Ascending aorta (tissue), 2 donors: ENCODE measurements at regions not wholly inside any gene's neighbourhood (a gene's known extent, or its start where the extent isn't known, plus 50 kb on each side); places are given as distances from the start of the nearest gene placed in this dataset.

ENCODE experiments used
- DNase-seq, 2 donors: peaks; one replicate each; pipeline ENCODE4 v3.0.0-alpha.2; 2019; ENCODE audit warnings: low spot score in 2 of 2
- H3K27ac ChIP-seq, 2 donors: fragments of 200-600 bp; sonication (generic); one replicate each; pipeline ENCODE4 v1.5.1; 2016 to 2017; ENCODE audit warnings: mild to moderate bottlenecking in 1 of 2
- H3K27me3 ChIP-seq: fragments of 200-600 bp; sonication (generic); one replicate; pipeline ENCODE4 v1.5.1; 2017
- H3K36me3 ChIP-seq, 2 donors: fragments of 200-600 bp; sonication (generic); one replicate each; pipeline ENCODE4 v1.5.1; 2016
- H3K4me1 ChIP-seq, 2 donors: fragments of 200-600 bp; sonication (generic); one replicate each; pipeline ENCODE4 v1.5.1; 2016 to 2017; ENCODE audit warnings: mild to moderate bottlenecking in 1 of 2
- H3K4me3 ChIP-seq, 2 donors: fragments of 200-600 bp; sonication (generic); one replicate each; pipeline ENCODE4 v1.5.1; 2016 to 2017; ENCODE audit warnings: mild to moderate bottlenecking in 1 of 2
- H3K9me3 ChIP-seq, 2 donors: fragments of 200-600 bp; sonication (generic); one replicate each; pipeline ENCODE4 v1.5.1; 2016
- CTCF ChIP-seq, 3 experiments: fragments of 200-600 bp in 2 of 3; fragments of 450-650 bp in 1 of 3; sonication (generic) in 2 of 3; IDR thresholded peaks; one replicate each; pipeline ENCODE4 v1.5.1; 2016 to 2019; ENCODE audit warnings: antibody characterized with exemption in 3 of 3, mild to moderate bottlenecking in 1 of 3, moderate library complexity in 1 of 3
- intact Hi-C: fragments of 100-400 bp; cut with DNase I; formaldehyde crosslinking; loops from one replicate; pipeline ENCODE4 v1.15.1; 2023

DNA sequence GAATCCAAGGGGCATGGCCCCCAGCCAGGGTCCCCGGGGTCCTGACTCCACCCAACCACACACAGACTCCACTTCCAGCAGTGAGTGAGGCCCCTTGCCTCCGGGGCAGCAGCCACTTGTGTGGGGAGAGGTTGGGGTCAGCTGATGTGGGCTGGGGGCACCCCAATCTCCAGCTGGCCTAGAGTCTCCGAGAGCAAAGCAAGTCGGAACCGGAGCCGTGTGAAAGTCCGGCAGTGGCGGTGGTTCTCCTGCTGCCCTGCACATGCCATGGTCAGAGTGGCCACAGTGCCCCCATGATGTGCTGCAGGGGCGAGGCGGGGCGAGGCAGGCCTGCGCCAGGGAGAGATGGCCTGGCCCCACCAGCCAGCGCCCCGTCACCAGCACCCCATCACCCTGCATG, 74.6 kb downstream of the PDGFA start:
- TF ChIP-seq CTCF (IDR thresholded peaks at IDR 0.05) = no peak
- Histone ChIP-seq H3K36me3 (no peaks in the 10 kb centered on the region), H3K27ac (no peak overlapping the region), H3K27me3 (no peaks in the 10 kb centered on the region), H3K4me3 (no peak overlapping the region), H3K9me3 (no peaks in the 10 kb centered on the region), H3K4me1 (no peaks in the 10 kb centered on the region)
- intact Hi-C loops = no loop called here
- DNase-seq = no peak

GRCh38 chr7:445563-446288, 73.9 kb downstream of the PDGFA start:
- H3K27ac ChIP-seq = no peak overlapping the region
- H3K36me3 ChIP-seq = no peaks in the 10 kb centered on the region
- no peaks in the 10 kb centered on the region for H3K4me1 ChIP-seq
- no peaks in the 10 kb centered on the region for H3K27me3 ChIP-seq
- intact Hi-C loops = no loop called here
- no peak for DNase-seq
- no peaks in the 10 kb centered on the region for H3K9me3 ChIP-seq
- H3K4me3 ChIP-seq = no peak overlapping the region
- TF ChIP-seq CTCF (IDR thresholded peaks at IDR 0.05) = no peak

DNA sequence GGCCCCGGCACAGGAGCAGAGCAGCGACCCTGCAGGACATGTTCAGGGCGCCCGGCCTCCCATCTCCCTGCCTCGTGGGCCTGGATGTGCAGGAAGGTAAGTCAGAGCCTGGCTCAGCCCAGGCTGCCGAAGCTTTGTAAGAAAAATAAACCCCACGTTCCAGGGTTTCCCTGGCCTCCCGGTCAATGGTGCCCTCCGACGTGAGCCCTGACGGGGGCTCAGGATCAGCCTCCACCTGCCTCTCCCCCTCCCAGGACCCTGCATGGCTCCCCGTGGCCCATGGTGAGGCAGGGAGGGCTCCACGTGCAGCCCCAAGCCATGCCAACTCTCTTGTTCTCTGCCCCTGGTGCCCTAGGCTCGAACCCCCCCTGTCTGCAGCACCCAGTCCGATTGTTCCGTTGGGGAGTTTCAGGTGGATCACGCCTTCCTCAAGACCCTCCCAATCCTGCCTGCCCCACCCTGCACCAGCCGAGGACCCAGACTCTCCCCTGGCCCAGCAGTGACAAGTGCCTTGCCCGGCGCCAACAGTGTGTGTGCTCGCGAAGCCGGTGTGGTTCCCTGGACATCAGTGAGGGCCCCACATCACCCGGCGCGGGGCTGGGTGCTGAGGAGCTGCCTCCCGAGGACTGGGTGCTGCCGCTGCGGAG, 73.2 kb downstream of the PDGFA start:
- no peaks in the 10 kb centered on the region for H3K27me3 ChIP-seq
- DNase-seq = no peak
- H3K4me3 ChIP-seq = no peak overlapping the region
- H3K27ac ChIP-seq = no peak overlapping the region
- H3K9me3 ChIP-seq = no peaks in the 10 kb centered on the region
- H3K4me1 ChIP-seq = no peaks in the 10 kb centered on the region
- no peaks in the 10 kb centered on the region for H3K36me3 ChIP-seq
- intact Hi-C loops = no loop called here
- TF ChIP-seq CTCF (IDR thresholded peaks at IDR 0.05) = no peak
